Esophagus muscularis mucosa (tissue), 4 donors: ENCODE measurements at regions not wholly inside any gene's neighbourhood (a gene's known extent, or its start where the extent isn't known, plus 50 kb on each side); places are given as distances from the start of the nearest gene placed in this dataset.

ENCODE experiments used
- DNase-seq: peaks from one replicate; pipeline ENCODE4 v3.0.0-alpha.2; 2017; ENCODE audit errors: extremely low spot score
- H3K27ac ChIP-seq, 4 donors: fragments of 200-600 bp; sonication (generic); replicated peaks in 1 of 4; 1 replicate in 3 of 4; 2 replicates in 1 of 4; pipeline ENCODE4 v1.5.1; 2016 to 2019; ENCODE audit warnings: mild to moderate bottlenecking in 1 of 4
- H3K27me3 ChIP-seq, 4 donors: fragments of 200-600 bp; sonication (generic); one replicate each; pipeline versions ENCODE4 v1.5.1 to v1.6.0; 2016 to 2019
- H3K36me3 ChIP-seq, 4 donors: fragments of 200-600 bp; sonication (generic); one replicate each; pipeline ENCODE4 v1.5.1; 2016 to 2019
- H3K4me1 ChIP-seq, 4 donors: fragments of 200-600 bp; sonication (generic); one replicate each; pipeline ENCODE4 v1.5.1; 2016 to 2019
- H3K4me3 ChIP-seq, 4 donors: fragments of 200-600 bp; sonication (generic); 1 replicate in 2 of 4; 2 replicates in 2 of 4; pipeline ENCODE4 v1.5.1; 2016 to 2019; ENCODE audit warnings: mild to moderate bottlenecking in 4 of 4, moderate library complexity in 1 of 4
- H3K9me3 ChIP-seq, 4 donors: fragments of 200-600 bp; sonication (generic); 1 replicate in 3 of 4; 2 replicates in 1 of 4; pipeline ENCODE4 v1.5.1; 2016 to 2019
- EP300 ChIP-seq: sonication (generic); formaldehyde crosslinking; IDR thresholded peaks from one replicate; pipeline ENCODE4 v1.6.1; 2017; ENCODE audit warnings: antibody characterized with exemption
- POLR2A ChIP-seq: fragments of 450-650 bp; IDR thresholded peaks from one replicate; pipeline ENCODE4 v1.6.1; 2017; ENCODE audit warnings: antibody characterized with exemption, moderate library complexity, mild to moderate bottlenecking, low read depth
- POLR2AphosphoS5 ChIP-seq, 2 donors: sonication (generic); formaldehyde crosslinking; IDR thresholded peaks; one replicate each; pipeline ENCODE4 v1.6.1; 2017; ENCODE audit warnings: antibody characterized with exemption in 2 of 2
- WGBS: methylation state at CpG from one replicate; pipeline ENCODE4 v1.1.5; 2018; 5-methylcytosine and 5-hydroxymethylcytosine counted together
- intact Hi-C: fragments of 100-400 bp; cut with DNase I; formaldehyde crosslinking; loops from one replicate; pipeline ENCODE4 v1.15.1; 2023
- TF ChIP-seq, protein P1 (sequence below), 3 experiments: fragments of 200-600 bp in 2 of 3; fragments of 450-650 bp in 1 of 3; sonication (generic) in 2 of 3; IDR thresholded peaks; one replicate each; pipeline ENCODE4 v1.5.1; 2017 to 2019; ENCODE audit warnings: antibody characterized with exemption in 3 of 3, mild to moderate bottlenecking in 2 of 3, moderate library complexity in 1 of 3

DNA sequence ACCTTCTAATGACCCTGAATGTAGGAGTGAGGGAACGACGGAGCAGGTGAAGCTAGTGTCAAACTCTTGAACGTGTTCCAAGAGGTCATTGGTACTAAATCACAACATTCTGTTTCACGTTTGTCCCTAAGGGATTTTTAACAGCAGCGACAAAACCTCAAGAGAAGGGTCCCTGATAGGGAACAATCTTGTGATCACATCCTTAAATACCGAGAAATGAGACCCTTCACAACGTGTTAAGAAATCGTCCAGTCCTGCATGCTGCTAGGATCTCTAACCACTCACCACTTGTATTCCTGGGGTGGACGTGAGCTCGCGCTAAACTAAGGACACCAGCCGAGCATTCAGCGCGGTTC lies 134.1 kb upstream of the KRAS start:
- Histone ChIP-seq H3K27ac (peak overlapping the region; percentile 97 to 100 (median 99)), H3K36me3 (no peaks in the 10 kb centered on the region), H3K27me3 (no peaks in the 10 kb centered on the region), H3K4me3 (peak overlapping the region; percentile 70 to 73 (median 72)), H3K9me3 (no peaks in the 10 kb centered on the region), H3K4me1 (peaks cover 0 to 13% (median 9%) of the 10 kb centered on the region in 4 donors)
- WGBS, result 17% methylated on average over 8 of the region's 14 CpGs
- intact Hi-C loops, result loop anchor here (5.0 kb wide), 1 partner anchor 48 kb away; no protein-coding TSS in a partner anchor
- DNase-seq, result no peak
- TF ChIP-seq POLR2A, result no peak
- no peak for TF ChIP-seq EP300
- TF ChIP-seq POLR2AphosphoS5 (IDR thresholded peaks at IDR 0.05), result peak in 1 of 2 donors; percentile 59

DNA sequence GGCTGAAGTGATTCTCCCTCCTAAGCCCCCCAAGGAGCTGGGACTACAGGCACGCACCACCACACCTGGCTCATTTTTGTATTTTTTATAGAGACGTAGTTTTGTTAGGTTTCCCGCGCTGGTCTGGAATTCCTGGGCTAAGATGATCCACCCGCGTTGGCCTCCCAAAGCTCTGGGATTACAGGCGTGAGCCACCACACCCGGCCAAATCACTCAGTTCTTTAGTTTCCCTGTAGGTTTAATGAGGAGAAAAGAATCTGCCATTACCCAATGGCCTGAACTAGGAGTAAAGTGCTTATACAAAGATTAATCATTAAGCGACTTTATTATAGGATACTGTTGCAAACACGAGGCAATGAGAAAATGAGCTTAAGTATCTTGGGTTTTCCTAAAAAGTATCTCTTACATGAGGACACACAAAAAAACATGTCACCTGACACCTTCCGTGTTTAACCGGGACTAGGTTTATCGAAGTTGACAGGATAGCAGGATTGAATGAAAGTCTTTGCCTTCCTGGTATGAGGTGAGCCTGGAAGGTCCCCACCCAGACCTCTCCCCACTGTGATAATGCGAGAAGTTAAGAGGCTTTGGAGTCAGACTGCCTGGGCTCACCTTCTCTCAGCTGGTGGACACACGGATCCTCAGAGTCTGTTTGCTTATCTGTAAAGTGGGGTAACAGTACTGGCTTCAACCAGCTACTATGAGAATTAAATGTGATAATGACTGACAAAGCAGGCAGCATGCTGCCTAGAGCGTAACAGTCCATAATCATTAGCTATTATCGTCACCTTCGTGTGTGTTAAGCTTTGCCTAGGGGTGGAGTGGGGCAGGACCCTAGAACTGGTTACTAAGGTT lies 133.5 kb upstream of the KRAS start:
- no peaks in the 10 kb centered on the region for H3K9me3 ChIP-seq
- peak overlapping the region; percentile 97 to 100 (median 99) for H3K27ac ChIP-seq
- DNase-seq, result no peak
- no peaks in the 10 kb centered on the region for H3K36me3 ChIP-seq
- 87% methylated on average over 18 of the region's 18 CpGs for WGBS
- intact Hi-C loops, result loop anchor here (5.0 kb wide), 1 partner anchor 47 kb away; no protein-coding TSS in a partner anchor
- peaks cover 0 to 13% (median 9%) of the 10 kb centered on the region in 4 donors for H3K4me1 ChIP-seq
- H3K4me3 ChIP-seq, result peak overlapping the region; percentile 70 to 73 (median 72)
- TF ChIP-seq, protein P1, sequence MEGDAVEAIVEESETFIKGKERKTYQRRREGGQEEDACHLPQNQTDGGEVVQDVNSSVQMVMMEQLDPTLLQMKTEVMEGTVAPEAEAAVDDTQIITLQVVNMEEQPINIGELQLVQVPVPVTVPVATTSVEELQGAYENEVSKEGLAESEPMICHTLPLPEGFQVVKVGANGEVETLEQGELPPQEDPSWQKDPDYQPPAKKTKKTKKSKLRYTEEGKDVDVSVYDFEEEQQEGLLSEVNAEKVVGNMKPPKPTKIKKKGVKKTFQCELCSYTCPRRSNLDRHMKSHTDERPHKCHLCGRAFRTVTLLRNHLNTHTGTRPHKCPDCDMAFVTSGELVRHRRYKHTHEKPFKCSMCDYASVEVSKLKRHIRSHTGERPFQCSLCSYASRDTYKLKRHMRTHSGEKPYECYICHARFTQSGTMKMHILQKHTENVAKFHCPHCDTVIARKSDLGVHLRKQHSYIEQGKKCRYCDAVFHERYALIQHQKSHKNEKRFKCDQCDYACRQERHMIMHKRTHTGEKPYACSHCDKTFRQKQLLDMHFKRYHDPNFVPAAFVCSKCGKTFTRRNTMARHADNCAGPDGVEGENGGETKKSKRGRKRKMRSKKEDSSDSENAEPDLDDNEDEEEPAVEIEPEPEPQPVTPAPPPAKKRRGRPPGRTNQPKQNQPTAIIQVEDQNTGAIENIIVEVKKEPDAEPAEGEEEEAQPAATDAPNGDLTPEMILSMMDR (IDR thresholded peaks at IDR 0.05), result no peak
- TF ChIP-seq EP300 (no peak), POLR2A (no peak), POLR2AphosphoS5 (IDR thresholded peaks at IDR 0.05) (no peak)
- H3K27me3 ChIP-seq, result no peaks in the 10 kb centered on the region

DNA sequence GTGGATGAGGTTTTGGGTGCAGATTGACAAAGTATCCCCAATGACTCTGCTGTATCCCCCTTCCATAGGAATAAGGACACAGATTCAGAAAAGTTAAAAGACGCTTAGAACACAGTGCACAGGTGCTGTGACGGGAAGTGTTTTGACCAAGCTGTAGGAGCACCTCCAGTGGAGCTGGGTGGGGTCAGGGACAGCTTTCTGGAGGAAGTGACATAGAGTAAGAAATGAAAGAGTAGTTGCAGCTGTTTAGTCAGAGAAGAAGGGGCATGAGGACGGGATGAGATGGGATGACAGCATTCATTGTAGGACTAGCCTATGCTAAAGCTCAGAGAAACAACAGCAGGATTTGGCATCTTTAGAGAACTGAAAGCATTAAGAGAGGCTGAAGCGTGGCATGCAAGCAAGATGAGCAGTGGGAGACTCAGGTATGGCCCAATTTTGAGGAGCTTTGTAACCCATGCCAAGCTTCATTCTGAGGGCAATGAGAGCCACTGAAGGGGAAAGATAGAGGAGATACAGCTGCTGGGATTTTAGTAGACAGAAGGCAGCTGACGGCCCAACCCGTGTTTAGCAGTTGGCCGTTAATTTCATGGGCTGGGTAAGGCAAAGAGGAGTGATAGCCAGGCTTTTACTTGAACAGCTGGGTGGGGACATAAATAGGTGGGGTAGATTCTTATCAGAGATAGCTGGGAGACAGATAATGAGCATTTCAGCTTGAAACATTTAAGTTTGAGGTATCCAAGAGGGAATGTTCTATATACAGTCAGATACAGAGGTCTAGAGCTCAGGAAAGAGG lies 131.8 kb upstream of the KRAS start:
- 79% methylated on average over 7 of the region's 7 CpGs for WGBS
- Histone ChIP-seq H3K4me1 (peaks cover 0 to 15% (median 11%) of the 10 kb centered on the region in 4 donors), H3K9me3 (no peaks in the 10 kb centered on the region), H3K36me3 (no peaks in the 10 kb centered on the region), H3K4me3 (no peak overlapping the region), H3K27me3 (no peaks in the 10 kb centered on the region), H3K27ac (no peak overlapping the region)
- intact Hi-C loops, result loop anchor here (5.0 kb wide), 1 partner anchor 45 kb away; no protein-coding TSS in a partner anchor
- no peak for DNase-seq
- TF ChIP-seq POLR2A, result no peak
- TF ChIP-seq EP300, result no peak
- no peak for TF ChIP-seq POLR2AphosphoS5 (IDR thresholded peaks at IDR 0.05)
- TF ChIP-seq, protein P1 (IDR thresholded peaks at IDR 0.05), result no peak

DNA sequence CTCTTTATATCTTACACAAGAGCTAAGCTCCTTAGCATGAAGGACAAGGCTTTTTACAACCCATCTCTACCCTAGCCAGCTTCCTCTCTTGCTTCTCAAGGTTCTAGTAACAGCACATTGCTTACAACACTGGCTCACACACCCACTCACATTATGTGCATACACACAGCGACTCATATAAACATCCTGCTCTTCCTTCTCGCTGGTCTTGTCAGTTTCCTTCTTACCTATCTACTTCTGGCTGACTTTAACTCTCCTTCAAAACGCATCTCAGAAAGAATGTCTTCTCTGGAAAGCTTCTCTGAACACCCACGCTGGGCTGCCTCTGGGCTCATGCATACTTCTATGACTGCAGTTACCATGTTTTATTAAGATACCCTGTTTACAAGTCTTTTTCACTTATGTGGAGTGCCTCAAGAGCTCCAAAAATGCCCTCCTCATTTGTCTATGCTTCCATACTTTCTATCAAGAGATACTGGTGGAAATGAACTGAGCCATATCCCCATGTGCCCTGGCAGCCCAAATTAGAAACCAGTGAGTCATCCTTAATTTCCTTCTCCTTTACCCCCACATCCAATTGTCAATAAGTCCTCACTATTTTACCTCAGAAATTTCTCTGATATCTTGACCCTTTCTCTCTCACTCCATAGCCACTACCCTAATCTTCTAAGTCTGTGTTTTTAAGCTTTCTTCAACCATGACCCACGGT lies 126.9 kb upstream of the KRAS start:
- intact Hi-C loops, result no loop called here

More for the DNA sequence above, 126.9 kb upstream of the KRAS start:
- DNase-seq, result no peak
- Histone ChIP-seq H3K4me3 (no peak overlapping the region), H3K27ac (no peak overlapping the region), H3K4me1 (peaks cover 0 to 8% (median 2%) of the 10 kb centered on the region in 4 donors), H3K36me3 (no peaks in the 10 kb centered on the region), H3K9me3 (no peaks in the 10 kb centered on the region), H3K27me3 (no peaks in the 10 kb centered on the region)
- 51% methylated on average over 5 of the region's 5 CpGs for whole genome bisulfite sequencing
- no peak for TF ChIP-seq POLR2AphosphoS5 (IDR thresholded peaks at IDR 0.05)
- TF ChIP-seq POLR2A, result no peak
- TF ChIP-seq, protein P1 (IDR thresholded peaks at IDR 0.05), result no peak
- TF ChIP-seq EP300, result no peak
